NCI-H460 (cell line): ENCODE measurements at regions not wholly inside any gene's neighbourhood (a gene's known extent, or its start where the extent isn't known, plus 50 kb on each side); places are given as distances from the start of the nearest gene placed in this dataset.

ENCODE experiments used
- DNase-seq: peaks from one replicate; pipeline ENCODE4 v3.0.0-alpha.2; 2016; ENCODE audit warnings: low read depth; ENCODE audit errors: extremely low read depth

- no peak for DNase-seq
These were observed 172.6 kb upstream of the VCX3A start for GRCh38 chrX:6707497-6707896.

GRCh38 chrX:6701085-6701484 lies 166.2 kb upstream of the VCX3A start:
- DNase-seq: no peak

- no peak for DNase-seq
These were observed 160.8 kb upstream of the VCX3A start for GRCh38 chrX:6695717-6696116.

GRCh38 chrX:6694977-6695376 lies 160.1 kb upstream of the VCX3A start:
- DNase-seq: no peak

- no peak for DNase-seq
These were observed 159.3 kb upstream of the VCX3A start for GRCh38 chrX:6694221-6694620.

GRCh38 chrX:6693051-6693450 lies 158.1 kb upstream of the VCX3A start:
- DNase-seq: no peak

- DNase-seq: no peak
These were observed 150.6 kb upstream of the VCX3A start for GRCh38 chrX:6685489-6685888.

- no peak for DNase-seq
These were observed 148.4 kb upstream of the VCX3A start for GRCh38 chrX:6683353-6683752.

GRCh38 chrX:6681521-6682145 lies 146.7 kb upstream of the VCX3A start:
- no peak for DNase-seq

GRCh38 chrX:6679988-6680387 lies 145.1 kb upstream of the VCX3A start:
- no peak for DNase-seq

GRCh38 chrX:6679550-6679949 lies 144.6 kb upstream of the VCX3A start:
- no peak for DNase-seq

- DNase-seq: no peak
These were observed 143.4 kb upstream of the VCX3A start for GRCh38 chrX:6678313-6678712.

- no peak for DNase-seq
These were observed 139.8 kb upstream of the VCX3A start for GRCh38 chrX:6674734-6675133.

- no peak for DNase-seq
These were observed 132.3 kb upstream of the VCX3A start for GRCh38 chrX:6667048-6667768.

GRCh38 chrX:6666624-6667023 lies 131.7 kb upstream of the VCX3A start:
- DNase-seq: no peak

- no peak for DNase-seq
These were observed 126.8 kb upstream of the VCX3A start for GRCh38 chrX:6661736-6662135.

GRCh38 chrX:6660567-6661264 lies 125.8 kb upstream of the VCX3A start:
- DNase-seq: no peak

- no peak for DNase-seq
These were observed 110.3 kb upstream of the VCX3A start for GRCh38 chrX:6645216-6645615.

- no peak for DNase-seq
These were observed 109.5 kb upstream of the VCX3A start for GRCh38 chrX:6644411-6644810.

GRCh38 chrX:6640727-6641126 lies 105.8 kb upstream of the VCX3A start:
- DNase-seq: no peak

GRCh38 chrX:6614506-6614905 lies 79.6 kb upstream of the VCX3A start:
- no peak for DNase-seq

- DNase-seq: no peak
These were observed 64.4 kb upstream of the VCX3A start for GRCh38 chrX:6599230-6599860.
